ENCODE measurements at regions not wholly inside any gene's neighbourhood (a gene's known extent, or its start where the extent isn't known, plus 50 kb on each side); places are given as distances from the start of the nearest gene placed in this dataset.
"Not testable (repeated sequence)": the region's sequence is repeated elsewhere in the genome, so short reads cannot be mapped to it uniquely, and the experiment has no call there.

GRCh38 chr1:203996126-203996525 lies 76.8 kb upstream of the SOX13 start:
- Histone ChIP-seq H3K27me3 (ENCODE audit: control insufficient read depth in 2 of 2, insufficient read depth in 2 of 2, low read length in 2 of 2) (peaks cover 1 to 6% of the 10 kb centered on the region in 2 experiments), H3K27ac (ENCODE audit: insufficient read depth, low read depth, low read length) (no peak overlapping the region), H3K79me2 (ENCODE audit: control insufficient read depth, insufficient read depth, low read length) (no peaks in the 10 kb centered on the region), H4K20me1 (replicated peaks; ENCODE audit: control insufficient read depth, extremely low read depth, insufficient read depth, low read length) (no peaks in the 10 kb centered on the region), H3K36me3 (ENCODE audit: control insufficient read depth in 2 of 2, extremely low read depth in 1 of 2, insufficient read depth in 2 of 2, low read length in 2 of 2) (no peaks in the 10 kb centered on the region), H3K4me3 (replicated peaks in 1 of 3; ENCODE audit: insufficient read depth in 1 of 3, low read depth in 1 of 3, low read length in 3 of 3) (no peak overlapping the region), H2AFZ (ENCODE audit: low read depth, low read length) (no peak overlapping the region), H3K9me3 (replicated peaks; ENCODE audit: control insufficient read depth, insufficient read depth, low read length) (no peaks in the 10 kb centered on the region), H3K9me1 (replicated peaks; ENCODE audit: control insufficient read depth, extremely low read depth, insufficient read depth, low read length) (no peaks in the 10 kb centered on the region), H3K4me1 (ENCODE audit: control insufficient read depth, extremely low read depth, insufficient read depth, low read length) (no peaks in the 10 kb centered on the region), H3K9ac (replicated peaks; ENCODE audit: extremely low read depth, insufficient read depth, low read length) (no peak overlapping the region), H3K4me2 (ENCODE audit: insufficient read depth, low read length) (no peak overlapping the region)
- no peak for TF ChIP-seq CTCF (IDR thresholded peaks at IDR 0.05; ENCODE audit: extremely low read depth in 1 of 2, insufficient read depth in 1 of 2, low read depth in 1 of 2, low read length in 2 of 2)
- no peak for TF ChIP-seq POLR2A (IDR thresholded peaks at IDR 0.05; ENCODE audit: low read depth, low read length)
- no peak for TF ChIP-seq POLR2AphosphoS5 (IDR thresholded peaks at IDR 0.05; ENCODE audit: insufficient read depth, low read depth, low read length)
- no peak for TF ChIP-seq FOS (IDR thresholded peaks at IDR 0.05; ENCODE audit: borderline replicate concordance, insufficient read depth, low read length)
- TF ChIP-seq MAX (IDR thresholded peaks at IDR 0.05; ENCODE audit: insufficient read depth, insufficient read length), result no peak
- no peak for TF ChIP-seq MYC (IDR thresholded peaks at IDR 0.05; ENCODE audit: low read depth, low read length)
- no peak for TF ChIP-seq GATA2 (IDR thresholded peaks at IDR 0.05; ENCODE audit: insufficient read depth, insufficient read length, low read depth, low read length)
- TF ChIP-seq JUN (IDR thresholded peaks at IDR 0.05; ENCODE audit: borderline replicate concordance, insufficient read depth, insufficient read length, low read depth), result no peak
- no peak for TF ChIP-seq EZH2 (IDR thresholded peaks at IDR 0.05; ENCODE audit: borderline replicate concordance, low read depth, low read length, severe bottlenecking)
- intact Hi-C loops (cut with micrococcal nuclease), result loop anchor here (10.0 kb wide), 1 partner anchor 129 kb away; no protein-coding TSS in a partner anchor
- no peak for DNase-seq (ENCODE audit: low read depth, low spot score)
- dilution Hi-C loops (cut with MboI; ENCODE audit: extremely low pct_ligation_motif_present, low sequenced_read_pairs), result no loop called here
- POLR2A ChIA-PET, result no interaction called here
- FAIRE-seq, result no peak
- CTCF ChIA-PET, result interaction anchor here (2.3 kb wide), 1 partner anchor 125 kb away, joined by 7 read pairs; no protein-coding TSS in a partner anchor
- no TSS peak for BruUV-seq (replicated peaks)

- intact Hi-C loops (cut with micrococcal nuclease), result loop anchor here (10.0 kb wide), 1 partner anchor 126 kb away; no protein-coding TSS in a partner anchor
- CTCF ChIA-PET, result interaction anchor here (0.8 to 1.3 kb wide), 2 partner anchors 19 to 127 kb away, joined by 3 read pairs; no protein-coding TSS in a partner anchor
- FAIRE-seq, result not testable (repeated sequence)
These were observed 74.3 kb upstream of the SOX13 start for GRCh38 chr1:203998571-203998970.

More at GRCh38 chr1:203998571-203998970, 74.3 kb upstream of the SOX13 start:
- H3K9ac ChIP-seq (replicated peaks; ENCODE audit: extremely low read depth, insufficient read depth, low read length); H3K79me2 ChIP-seq (ENCODE audit: control insufficient read depth, insufficient read depth, low read length); H3K4me3 ChIP-seq (replicated peaks in 1 of 3; ENCODE audit: insufficient read depth in 1 of 3, low read depth in 1 of 3, low read length in 3 of 3); H3K36me3 ChIP-seq (ENCODE audit: control insufficient read depth in 2 of 2, extremely low read depth in 1 of 2, insufficient read depth in 2 of 2, low read length in 2 of 2); DNase-seq (ENCODE audit: low read depth, low spot score); H3K4me1 ChIP-seq (ENCODE audit: control insufficient read depth, extremely low read depth, insufficient read depth, low read length); H3K27ac ChIP-seq (ENCODE audit: insufficient read depth, low read depth, low read length); H3K4me2 ChIP-seq (ENCODE audit: insufficient read depth, low read length); H3K9me3 ChIP-seq (replicated peaks; ENCODE audit: control insufficient read depth, insufficient read depth, low read length); H2AFZ ChIP-seq (ENCODE audit: low read depth, low read length); H3K9me1 ChIP-seq (replicated peaks; ENCODE audit: control insufficient read depth, extremely low read depth, insufficient read depth, low read length); H3K27me3 ChIP-seq (ENCODE audit: control insufficient read depth in 2 of 2, insufficient read depth in 2 of 2, low read length in 2 of 2); dilution Hi-C loops (cut with MboI; ENCODE audit: extremely low pct_ligation_motif_present, low sequenced_read_pairs); POLR2A ChIA-PET; BruUV-seq (replicated peaks); H4K20me1 ChIP-seq (replicated peaks; ENCODE audit: control insufficient read depth, extremely low read depth, insufficient read depth, low read length): not testable (repeated sequence)
